ENCODE measurements at regions not wholly inside any gene's neighbourhood (a gene's known extent, or its start where the extent isn't known, plus 50 kb on each side); places are given as distances from the start of the nearest gene placed in this dataset.

DNA sequence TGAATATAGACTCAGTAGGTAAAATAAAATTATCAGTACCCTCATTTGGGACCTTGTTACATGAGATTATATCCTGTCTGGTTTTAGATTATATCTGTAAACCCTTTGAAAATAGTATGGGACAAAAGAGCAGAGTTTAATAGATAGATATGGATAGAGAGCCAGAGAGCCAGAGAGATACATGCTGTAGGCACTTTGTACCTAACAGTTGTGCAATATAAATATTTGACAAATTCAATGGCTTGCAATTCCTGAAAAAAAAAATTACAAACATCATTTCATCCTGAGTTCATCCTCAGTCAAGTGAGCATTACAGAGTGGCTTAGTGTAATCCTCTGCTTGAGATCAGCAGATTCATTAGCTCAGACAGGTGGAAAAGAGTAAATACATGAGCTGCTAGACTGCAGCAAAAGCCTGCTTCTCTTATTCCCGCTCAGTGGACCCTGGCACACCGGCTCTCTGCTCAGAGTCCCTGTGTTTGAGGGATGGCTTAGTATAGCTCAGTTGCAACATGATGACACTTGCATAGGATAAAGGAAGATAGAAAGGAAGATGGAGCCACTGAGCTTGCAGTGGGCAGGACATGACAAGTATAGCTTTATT, 931.6 kb upstream of the GOT2 start:
- no peak for TF ChIP-seq CTCF (IDR thresholded peaks at IDR 0.05)
- TF ChIP-seq POLR2AphosphoS5 (IDR thresholded peaks at IDR 0.05; ENCODE audit: low read depth, low read length) = no peak
- TF ChIP-seq, protein P1, sequence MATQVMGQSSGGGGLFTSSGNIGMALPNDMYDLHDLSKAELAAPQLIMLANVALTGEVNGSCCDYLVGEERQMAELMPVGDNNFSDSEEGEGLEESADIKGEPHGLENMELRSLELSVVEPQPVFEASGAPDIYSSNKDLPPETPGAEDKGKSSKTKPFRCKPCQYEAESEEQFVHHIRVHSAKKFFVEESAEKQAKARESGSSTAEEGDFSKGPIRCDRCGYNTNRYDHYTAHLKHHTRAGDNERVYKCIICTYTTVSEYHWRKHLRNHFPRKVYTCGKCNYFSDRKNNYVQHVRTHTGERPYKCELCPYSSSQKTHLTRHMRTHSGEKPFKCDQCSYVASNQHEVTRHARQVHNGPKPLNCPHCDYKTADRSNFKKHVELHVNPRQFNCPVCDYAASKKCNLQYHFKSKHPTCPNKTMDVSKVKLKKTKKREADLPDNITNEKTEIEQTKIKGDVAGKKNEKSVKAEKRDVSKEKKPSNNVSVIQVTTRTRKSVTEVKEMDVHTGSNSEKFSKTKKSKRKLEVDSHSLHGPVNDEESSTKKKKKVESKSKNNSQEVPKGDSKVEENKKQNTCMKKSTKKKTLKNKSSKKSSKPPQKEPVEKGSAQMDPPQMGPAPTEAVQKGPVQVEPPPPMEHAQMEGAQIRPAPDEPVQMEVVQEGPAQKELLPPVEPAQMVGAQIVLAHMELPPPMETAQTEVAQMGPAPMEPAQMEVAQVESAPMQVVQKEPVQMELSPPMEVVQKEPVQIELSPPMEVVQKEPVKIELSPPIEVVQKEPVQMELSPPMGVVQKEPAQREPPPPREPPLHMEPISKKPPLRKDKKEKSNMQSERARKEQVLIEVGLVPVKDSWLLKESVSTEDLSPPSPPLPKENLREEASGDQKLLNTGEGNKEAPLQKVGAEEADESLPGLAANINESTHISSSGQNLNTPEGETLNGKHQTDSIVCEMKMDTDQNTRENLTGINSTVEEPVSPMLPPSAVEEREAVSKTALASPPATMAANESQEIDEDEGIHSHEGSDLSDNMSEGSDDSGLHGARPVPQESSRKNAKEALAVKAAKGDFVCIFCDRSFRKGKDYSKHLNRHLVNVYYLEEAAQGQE (IDR thresholded peaks at IDR 0.05; ENCODE audit: insufficient read depth in 1 of 2, low read depth in 2 of 2, low read length in 1 of 2) = no peak

All from Panc1 (cell line).